NCI-H460 (cell line): ENCODE measurements at regions not wholly inside any gene's neighbourhood (a gene's known extent, or its start where the extent isn't known, plus 50 kb on each side); places are given as distances from the start of the nearest gene placed in this dataset.
A peak's percentile ranks its signal among the peaks of the same experiment; 100 is the strongest.

Experiments
- DNase-seq: peaks from one replicate; pipeline ENCODE4 v3.0.0-alpha.2; 2016; ENCODE audit warnings: low read depth; ENCODE audit errors: extremely low read depth

GRCh38 chr14:81668626-81669274 lies 135.1 kb upstream of the SEL1L start:
- DNase-seq, result no peak

DNA sequence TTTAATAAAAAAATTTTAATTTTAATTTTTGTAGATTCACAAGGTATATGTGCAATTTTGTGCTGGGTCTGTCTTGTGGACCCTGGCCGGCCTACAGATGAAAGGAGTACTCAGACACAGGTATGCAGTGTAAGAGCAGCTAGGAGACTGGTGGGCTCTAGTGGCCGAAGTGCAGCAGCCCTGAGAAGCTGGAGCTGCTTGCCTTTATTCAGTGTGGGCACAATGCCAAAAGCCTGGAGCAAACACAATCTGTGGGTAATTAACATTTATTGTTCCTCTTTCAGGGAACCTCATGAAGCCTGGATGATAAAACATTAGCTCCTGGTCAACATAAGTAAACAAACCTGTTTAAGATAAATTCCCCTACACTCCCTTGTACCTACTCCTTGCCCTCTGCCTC lies 135.7 kb upstream of the SEL1L start:
- no peak for DNase-seq

DNA sequence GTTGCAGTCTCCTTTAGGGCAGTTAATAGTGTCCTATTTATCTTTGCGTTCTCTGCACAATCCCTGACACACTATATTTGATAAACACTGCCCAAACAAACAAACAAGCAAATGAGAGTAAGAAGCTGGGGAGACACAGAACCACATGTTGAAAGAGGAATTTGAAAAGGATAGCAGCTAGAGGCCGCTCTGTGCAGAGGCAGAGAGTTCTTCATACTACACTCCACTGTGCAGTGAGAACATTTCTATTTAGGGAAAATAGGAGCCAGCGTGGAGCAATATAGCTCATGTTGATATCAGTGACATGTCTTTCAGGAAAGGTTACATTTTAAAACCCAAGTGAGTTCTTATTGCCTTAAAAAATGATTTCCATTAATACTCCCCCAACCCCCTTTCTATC lies 140.3 kb upstream of the SEL1L start:
- DNase-seq, result no peak

DNA sequence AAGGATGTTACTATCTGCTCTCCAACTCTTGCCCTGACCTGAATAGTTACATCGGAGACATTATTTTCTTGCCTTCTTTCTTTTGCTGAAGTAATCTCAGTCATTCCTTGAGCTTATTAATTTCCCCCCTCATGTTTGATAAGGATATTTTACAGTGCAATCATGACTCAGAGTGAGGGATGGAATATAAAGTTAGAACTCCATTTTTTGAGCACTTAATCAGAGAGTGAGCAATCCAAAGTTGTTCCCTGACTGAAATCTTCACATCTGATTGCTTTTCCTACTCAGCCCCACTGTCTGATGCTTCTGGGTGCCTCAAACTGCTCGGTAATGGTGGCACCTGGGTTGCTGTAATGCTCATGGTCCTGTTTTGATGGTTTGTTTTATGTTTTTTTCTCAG lies 142.7 kb upstream of the SEL1L start:
- no peak for DNase-seq

- no peak for DNase-seq
Observed at GRCh38 chr14:81676879-81677278, 143.2 kb upstream of the SEL1L start.

DNA sequence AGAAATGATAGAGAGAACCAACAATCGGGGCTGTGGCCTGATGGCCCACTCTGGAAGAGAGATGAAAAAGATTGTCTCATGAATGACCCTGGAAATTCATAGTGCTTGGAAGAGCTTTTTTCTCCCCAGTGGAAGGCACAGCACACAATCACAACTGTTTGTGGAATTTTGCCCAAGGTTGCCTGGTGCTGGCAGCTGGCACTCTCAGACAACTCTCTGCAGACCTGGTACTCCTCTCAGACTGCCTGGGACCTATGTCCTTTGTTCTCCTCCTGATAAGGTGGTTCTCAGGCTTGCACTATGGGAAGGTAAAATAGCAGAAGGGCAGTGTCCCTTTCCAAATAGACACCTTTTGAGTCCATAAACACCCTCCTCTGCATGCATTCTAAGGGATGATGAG lies 144.1 kb upstream of the SEL1L start:
- DNase-seq, result no peak

- no peak for DNase-seq
Observed at GRCh38 chr14:81679226-81679625, 145.6 kb upstream of the SEL1L start.

- DNase-seq, result no peak
Observed at GRCh38 chr14:81681541-81681940, 147.9 kb upstream of the SEL1L start.

- DNase-seq, result no peak
Observed at GRCh38 chr14:81682134-81682533, 148.5 kb upstream of the SEL1L start.

GRCh38 chr14:81682701-81683100 lies 149.0 kb upstream of the SEL1L start:
- no peak for DNase-seq

- no peak for DNase-seq
Observed at GRCh38 chr14:81684696-81685095, 151.0 kb upstream of the SEL1L start.

DNA sequence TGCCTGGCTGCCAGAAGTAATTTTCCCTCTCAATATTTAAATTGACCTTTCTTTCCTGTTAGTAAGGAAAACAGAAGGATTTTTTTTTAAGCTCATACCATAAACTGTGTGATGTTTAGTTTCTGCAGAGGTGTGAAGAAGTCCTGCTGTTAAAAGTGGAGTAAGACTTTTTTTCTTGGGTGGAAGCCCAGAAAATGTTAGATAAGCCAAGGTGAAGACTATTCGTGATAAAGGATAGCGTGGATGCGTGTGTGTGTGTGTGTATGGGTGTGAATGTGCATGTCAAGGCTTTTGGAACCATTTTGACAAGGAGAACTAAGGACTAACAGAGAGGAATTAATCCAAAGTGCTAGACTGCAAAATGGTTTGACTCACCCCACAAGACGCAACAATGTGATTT lies 152.9 kb upstream of the SEL1L start:
- no peak for DNase-seq

DNA sequence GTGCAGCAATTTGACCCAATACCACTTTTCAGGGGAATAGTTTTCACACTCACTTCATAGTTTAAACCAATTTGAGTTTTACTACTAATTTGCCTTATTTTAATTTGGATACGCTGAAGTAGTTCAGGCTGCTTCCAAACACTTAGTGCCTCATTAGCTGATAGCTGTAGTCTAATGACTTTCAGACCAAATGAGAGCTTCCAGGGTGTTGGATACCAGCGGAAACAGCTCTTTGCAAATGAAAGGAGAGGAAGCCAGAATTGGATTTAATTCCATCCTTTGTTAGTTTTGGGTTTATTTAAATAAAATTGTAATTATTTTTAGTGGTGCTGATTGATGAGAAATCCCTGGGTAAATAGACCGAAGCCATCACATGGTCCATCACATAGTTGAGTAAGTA lies 158.3 kb upstream of the SEL1L start:
- DNase-seq, result no peak

DNA sequence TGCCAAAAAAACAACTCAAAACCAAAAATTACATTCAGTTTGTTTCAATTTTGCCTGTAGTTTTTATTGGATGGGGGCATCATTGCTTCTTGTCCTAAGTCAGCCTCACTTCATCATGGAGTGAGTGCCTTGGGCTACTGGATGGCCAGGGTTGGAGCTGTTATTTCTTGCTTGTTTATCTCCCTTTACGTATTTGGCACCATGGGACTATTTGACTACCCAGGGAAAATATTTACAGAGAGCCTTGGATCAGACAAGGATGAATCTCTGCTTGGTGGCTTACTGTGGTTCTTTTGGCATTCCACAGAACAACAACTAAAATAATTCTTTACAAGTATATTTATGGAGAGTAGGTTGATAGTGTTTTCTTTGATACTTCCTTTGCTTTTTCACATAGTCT lies 160.8 kb upstream of the SEL1L start:
- no peak for DNase-seq

DNA sequence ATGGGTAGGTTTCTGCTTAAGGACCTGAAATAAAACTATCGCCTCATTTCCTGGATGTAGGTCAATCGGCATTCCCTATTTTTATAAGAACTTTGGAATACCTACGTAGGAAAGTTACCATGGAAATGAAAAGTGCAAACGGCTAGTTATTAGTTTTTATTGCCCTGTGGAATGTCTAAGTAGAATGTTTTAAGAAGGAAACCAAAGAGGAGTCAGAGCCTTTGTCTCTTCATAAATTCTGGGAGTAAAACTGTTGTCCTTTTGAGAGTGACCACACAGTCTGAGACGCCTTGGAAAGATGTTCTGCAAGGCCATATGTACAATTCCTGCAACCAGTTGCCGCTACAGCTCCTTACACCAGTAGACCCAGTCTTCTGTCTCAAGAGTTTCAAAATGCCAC lies 176.0 kb upstream of the SEL1L start:
- DNase-seq, result no peak

DNA sequence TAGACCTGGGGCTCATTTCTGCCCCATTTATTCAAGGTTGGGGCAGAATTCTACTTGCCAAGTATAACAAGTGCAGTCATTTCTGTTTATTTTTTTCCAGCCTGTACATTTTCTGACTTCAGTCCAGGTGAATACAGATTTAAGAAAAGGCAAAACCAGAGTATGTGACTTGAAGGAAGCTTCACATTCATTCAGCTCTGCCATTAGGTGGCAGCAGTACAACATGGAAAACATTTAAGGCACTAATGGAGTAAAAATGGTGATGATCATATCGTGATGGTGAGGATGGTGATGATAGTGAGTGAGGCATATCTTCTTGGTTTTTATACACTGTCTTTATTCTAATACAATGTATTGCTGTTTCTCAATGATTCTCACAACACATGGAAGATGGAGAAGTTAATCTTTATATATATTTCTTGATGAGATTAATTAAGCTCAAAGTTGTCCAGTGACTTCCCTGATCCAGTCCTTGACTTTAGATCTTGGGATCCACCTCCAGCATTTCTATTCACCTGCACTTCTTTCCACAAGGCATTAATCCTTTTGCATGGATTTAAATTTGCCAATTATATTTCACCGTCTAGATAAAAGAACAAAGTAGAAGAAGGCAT lies 176.7 kb upstream of the SEL1L start:
- peak; percentile 25 for DNase-seq

DNA sequence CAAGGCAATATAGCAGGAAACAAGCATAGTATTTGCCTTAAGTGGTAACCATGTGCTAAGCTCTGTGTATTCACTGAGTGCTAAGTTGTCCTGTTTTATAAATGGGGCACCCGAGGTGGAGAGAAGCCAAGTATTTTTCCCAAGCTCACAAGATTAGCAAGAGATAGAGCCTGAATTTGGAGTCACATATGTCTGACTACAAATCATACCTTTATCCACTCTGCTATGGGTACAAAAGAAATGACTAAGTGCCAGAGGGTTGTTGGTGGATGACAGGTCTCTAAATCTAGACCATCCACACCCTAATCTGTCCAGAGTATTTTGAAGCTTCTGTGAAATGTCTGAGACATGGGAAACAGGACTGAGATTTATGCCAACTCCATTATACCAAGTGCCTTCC lies 182.1 kb upstream of the SEL1L start:
- DNase-seq, result no peak

GRCh38 chr14:81716953-81717352 lies 183.3 kb upstream of the SEL1L start:
- DNase-seq, result no peak

DNA sequence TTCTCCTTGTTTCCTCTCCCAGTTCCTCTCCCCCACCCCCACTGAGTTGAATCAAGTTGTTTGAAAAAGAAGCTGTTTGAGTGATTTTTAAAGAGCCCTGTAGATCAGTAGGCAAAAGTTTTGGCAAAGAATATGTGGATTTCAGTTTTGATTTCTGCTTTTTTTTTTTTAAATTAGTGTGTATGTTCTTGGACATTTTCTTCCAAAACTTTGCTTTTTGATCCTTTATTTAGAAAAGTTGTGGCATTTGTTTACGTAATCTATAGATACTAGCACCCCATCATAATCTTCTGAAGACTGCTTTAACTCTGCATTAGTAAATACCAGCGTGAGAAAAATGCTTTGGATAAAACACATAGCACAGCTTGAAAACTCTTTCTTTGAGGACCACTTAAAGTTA lies 190.3 kb upstream of the SEL1L start:
- DNase-seq, result no peak

DNA sequence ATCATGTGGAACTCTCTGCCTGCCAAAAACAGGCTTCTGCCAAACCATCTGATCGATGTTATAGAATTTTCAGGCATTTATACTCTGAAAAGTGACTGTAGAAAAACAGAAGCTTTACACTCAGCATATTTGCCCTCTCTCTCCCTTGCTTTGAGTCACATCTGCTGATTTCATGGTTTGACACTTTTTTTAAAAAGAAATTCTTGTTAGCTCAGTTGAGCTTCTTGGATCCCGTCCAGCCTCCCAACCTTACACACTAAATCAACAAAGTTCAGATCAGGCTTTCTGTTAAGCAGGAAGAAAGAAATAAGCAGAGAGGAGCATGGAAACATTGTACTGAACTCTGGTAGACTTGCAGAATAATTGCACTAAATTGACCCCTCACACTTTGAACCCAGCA lies 193.6 kb upstream of the SEL1L start:
- DNase-seq, result no peak

DNA sequence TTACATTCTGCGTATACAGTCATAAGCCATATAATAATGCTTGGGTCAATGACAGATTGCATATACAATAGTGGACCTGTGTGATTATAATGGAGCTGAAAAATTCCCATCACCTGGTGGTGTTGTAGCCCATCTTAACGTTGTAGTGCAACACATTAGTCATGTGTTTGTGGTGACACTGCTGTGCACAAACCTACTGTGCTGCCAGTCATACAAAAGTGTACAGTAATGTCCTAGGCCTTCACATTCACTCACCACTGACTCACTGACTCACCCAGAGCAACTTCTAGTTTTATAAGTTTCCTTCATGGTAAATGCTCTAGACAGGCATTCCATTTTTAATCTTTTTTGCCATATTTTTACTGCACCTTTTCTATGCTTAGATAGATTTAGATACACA lies 194.8 kb upstream of the SEL1L start:
- DNase-seq, result no peak

DNA sequence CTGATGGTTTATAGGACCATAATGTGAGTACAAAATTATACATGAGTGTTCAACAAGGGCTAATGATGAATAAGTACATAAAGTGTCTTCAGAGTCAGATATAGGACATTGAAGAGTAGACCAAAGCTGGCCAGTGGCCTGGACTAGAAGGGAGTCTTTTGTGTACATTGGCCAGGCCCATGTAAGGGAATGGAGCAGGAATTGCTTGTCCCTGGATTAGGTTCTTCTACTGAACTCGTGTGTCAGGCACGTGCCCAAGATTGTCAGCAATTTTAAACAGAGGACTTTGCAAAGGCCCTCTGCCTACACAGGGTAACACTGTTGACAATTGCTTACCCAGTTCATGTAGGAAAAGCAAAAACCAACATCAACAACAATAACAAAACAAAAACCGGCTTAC lies 196.0 kb upstream of the SEL1L start:
- DNase-seq, result no peak

GRCh38 chr14:81737938-81738337 lies 204.3 kb upstream of the SEL1L start:
- DNase-seq, result no peak
